Kidney epithelial cell (primary cell): ENCODE measurements at regions not wholly inside any gene's neighbourhood (a gene's known extent, or its start where the extent isn't known, plus 50 kb on each side); places are given as distances from the start of the nearest gene placed in this dataset.
"Not testable (repeated sequence)": the region's sequence is repeated elsewhere in the genome, so short reads cannot be mapped to it uniquely, and the experiment has no call there.

Experiments used
- DNase-seq: peaks from one replicate; pipeline ENCODE4 v3.0.0-alpha.2; 2010; ENCODE audit warnings: low read depth
- H3K27me3 ChIP-seq: 2 replicates; pipeline ENCODE4 v1.6.0; 2011; ENCODE audit warnings: low read length; ENCODE audit not compliant: control insufficient read depth, insufficient read depth
- H3K36me3 ChIP-seq: 2 replicates; pipeline ENCODE4 v1.5.1; 2011; ENCODE audit warnings: low read length; ENCODE audit not compliant: control insufficient read depth, insufficient read depth
- H3K4me3 ChIP-seq: 2 replicates; pipeline ENCODE4 v1.5.1; 2011; ENCODE audit warnings: low read depth, mild to moderate bottlenecking, control low read depth, low read length
- TF ChIP-seq, protein P1 (sequence below): IDR thresholded peaks from 2 replicates; pipeline ENCODE4 v1.5.1; 2011; ENCODE audit warnings: mild to moderate bottlenecking, moderate library complexity, low read length, control low read depth, inconsistent platforms; ENCODE audit not compliant: insufficient read depth, poor library complexity, severe bottlenecking

GRCh38 chr1:67493148-67493547 is 62.9 kb upstream of the SERBP1 start:
- no peaks in the 10 kb centered on the region for H3K27me3 ChIP-seq
- no peaks in the 10 kb centered on the region for H3K36me3 ChIP-seq
- H3K4me3 ChIP-seq, result no peak overlapping the region
- no peak for DNase-seq
- TF ChIP-seq, protein P1, sequence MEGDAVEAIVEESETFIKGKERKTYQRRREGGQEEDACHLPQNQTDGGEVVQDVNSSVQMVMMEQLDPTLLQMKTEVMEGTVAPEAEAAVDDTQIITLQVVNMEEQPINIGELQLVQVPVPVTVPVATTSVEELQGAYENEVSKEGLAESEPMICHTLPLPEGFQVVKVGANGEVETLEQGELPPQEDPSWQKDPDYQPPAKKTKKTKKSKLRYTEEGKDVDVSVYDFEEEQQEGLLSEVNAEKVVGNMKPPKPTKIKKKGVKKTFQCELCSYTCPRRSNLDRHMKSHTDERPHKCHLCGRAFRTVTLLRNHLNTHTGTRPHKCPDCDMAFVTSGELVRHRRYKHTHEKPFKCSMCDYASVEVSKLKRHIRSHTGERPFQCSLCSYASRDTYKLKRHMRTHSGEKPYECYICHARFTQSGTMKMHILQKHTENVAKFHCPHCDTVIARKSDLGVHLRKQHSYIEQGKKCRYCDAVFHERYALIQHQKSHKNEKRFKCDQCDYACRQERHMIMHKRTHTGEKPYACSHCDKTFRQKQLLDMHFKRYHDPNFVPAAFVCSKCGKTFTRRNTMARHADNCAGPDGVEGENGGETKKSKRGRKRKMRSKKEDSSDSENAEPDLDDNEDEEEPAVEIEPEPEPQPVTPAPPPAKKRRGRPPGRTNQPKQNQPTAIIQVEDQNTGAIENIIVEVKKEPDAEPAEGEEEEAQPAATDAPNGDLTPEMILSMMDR, result no peak

DNA sequence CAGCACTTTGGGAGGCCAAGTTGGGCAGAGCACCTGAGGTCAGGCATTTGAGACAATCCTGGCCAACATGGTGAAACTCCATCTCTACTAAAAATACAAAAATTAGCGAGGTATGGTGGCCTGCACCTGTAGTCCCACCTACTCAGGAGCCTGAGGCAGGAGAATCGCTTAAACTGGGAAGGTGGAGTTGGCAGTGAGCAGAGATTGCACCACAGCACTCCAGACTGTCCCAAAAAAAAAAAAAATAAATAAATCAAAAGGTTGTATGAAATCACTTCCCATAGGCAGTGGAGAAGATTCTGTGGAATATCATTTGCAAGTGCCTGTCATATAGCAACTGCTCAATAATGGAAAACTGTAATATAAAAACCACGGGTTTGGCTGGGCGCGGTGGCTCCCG is 65.1 kb upstream of the SERBP1 start:
- Histone ChIP-seq H3K4me3 (no peak overlapping the region), H3K27me3 (no peaks in the 10 kb centered on the region), H3K36me3 (no peaks in the 10 kb centered on the region)
- TF ChIP-seq, protein P1, result no peak
- DNase-seq, result no peak

DNA sequence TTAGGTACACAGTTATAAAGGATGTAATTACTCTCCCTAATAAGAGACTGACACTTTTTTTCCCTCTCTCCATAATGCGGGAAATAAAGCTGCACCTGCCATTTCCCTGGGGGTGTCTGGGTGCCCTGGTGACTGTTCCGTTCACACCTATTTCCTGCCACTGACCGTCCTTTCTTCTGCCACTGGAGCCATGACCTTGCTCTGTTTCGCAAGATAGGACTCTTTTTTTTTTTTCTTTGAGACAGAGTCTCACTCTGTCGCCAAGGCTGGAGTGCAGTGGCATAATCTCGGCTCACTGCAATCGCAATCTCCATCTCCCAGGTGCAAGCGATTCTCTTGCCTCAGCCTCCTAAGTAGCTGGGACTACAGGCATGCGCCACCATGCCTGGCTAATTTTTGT is 66.1 kb upstream of the SERBP1 start:
- H3K27me3 ChIP-seq, result no peaks in the 10 kb centered on the region
- no peaks in the 10 kb centered on the region for H3K36me3 ChIP-seq
- DNase-seq, result no peak
- H3K4me3 ChIP-seq, result no peak overlapping the region
- TF ChIP-seq, protein P1, result no peak

GRCh38 chr1:67500413-67500959 is 70.3 kb upstream of the SERBP1 start:
- peak; percentile 37 for DNase-seq
- no peaks in the 10 kb centered on the region for H3K27me3 ChIP-seq
- no peaks in the 10 kb centered on the region for H3K36me3 ChIP-seq
- no peak overlapping the region for H3K4me3 ChIP-seq
- TF ChIP-seq, protein P1, result peak; percentile 99

DNA sequence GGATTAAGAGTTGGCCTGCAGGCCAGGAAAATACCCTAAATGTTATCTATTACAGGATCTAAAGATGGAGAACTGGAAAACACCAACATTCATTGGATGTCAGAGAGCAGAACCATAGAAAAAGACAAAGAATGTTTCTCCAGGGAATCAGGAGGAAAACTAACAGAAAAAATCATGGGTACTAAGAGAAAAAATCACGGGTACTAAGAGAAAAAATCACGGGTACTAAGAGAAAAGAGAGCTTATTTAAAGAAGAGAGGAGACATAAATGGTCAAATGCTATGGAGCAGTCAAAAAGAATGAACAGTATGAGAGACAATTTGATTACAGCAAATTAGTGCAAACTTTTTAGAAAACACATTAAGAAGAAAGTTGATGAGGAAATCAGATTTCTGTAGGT is 73.8 kb upstream of the SERBP1 start:
- H3K36me3 ChIP-seq, result no peaks in the 10 kb centered on the region
- H3K27me3 ChIP-seq, result no peaks in the 10 kb centered on the region
- DNase-seq, result no peak
- H3K4me3 ChIP-seq, result no peak overlapping the region
- TF ChIP-seq, protein P1, result no peak

- not testable (repeated sequence) for DNase-seq, H3K36me3 ChIP-seq, H3K27me3 ChIP-seq, H3K4me3 ChIP-seq
Observed at GRCh38 chr1:67513392-67514294, 83.4 kb upstream of the SERBP1 start.
